NCI-H1105 treated with DMSO at 0.1 percent for 48 hours (cell line): ENCODE measurements at regions not wholly inside any gene's neighbourhood (a gene's known extent, or its start where the extent isn't known, plus 50 kb on each side); places are given as distances from the start of the nearest gene placed in this dataset.

ENCODE experiments used
- DNase-seq: peaks from one replicate; lab custom pipeline; 2025; lab: John Stamatoyannopoulos, UW

DNA sequence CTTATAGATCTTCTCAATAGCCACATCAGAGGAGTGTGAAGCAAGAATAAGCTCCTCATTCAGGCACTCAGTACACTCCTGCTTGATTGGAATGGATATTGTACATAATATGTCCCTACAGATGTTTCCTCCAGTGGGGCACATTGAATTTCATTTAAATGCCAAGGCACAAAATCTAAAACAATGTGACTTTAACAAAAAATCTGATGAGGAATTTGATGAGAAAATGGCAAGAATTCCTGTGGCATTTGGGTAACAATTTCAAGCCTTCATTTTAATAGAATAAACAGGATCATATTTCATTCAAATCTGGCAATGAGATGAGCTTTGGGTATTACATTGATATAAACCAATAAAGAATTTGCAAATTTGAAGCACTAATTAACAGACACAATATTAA lies 307.7 kb upstream of the PKN2 start:
- no peak for DNase-seq

DNA sequence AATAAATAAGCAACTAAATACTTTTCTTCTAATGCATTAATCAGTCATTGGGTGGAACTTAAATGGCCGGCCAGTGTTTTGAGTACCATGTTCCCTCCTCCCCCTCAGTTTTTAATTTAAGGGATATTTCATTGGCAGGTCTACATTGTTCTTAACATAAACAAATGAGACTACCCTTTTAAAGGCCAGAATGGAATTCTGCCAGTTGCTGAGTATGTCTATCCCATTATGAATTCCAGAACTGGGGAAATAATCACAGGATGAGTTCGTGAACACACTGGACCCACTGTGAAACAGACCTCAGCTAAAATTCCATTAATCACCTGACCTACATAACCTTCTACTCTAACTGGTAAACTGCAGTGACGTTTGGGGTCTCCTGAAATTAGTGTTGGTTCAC lies 305.5 kb upstream of the PKN2 start:
- DNase-seq, result no peak

DNA sequence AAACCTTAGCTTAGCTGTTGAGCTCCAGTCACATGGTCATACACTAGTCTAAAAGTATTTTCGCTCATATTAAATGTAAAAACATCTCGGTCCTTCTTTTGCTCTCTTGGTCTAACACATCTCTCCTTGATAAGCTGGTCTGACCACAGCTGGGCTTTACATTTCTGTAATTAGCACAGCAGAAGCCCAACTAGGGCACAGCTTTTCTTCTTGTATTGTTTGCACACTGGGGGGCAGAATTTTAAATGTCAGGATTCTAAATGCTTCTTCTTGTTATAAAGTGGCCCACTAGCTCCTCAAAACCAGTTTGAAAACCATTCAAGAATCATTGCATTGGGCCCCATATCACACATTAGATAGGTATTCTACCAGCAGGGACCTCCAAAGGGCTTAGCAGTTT lies 289.1 kb upstream of the PKN2 start:
- DNase-seq, result no peak

DNA sequence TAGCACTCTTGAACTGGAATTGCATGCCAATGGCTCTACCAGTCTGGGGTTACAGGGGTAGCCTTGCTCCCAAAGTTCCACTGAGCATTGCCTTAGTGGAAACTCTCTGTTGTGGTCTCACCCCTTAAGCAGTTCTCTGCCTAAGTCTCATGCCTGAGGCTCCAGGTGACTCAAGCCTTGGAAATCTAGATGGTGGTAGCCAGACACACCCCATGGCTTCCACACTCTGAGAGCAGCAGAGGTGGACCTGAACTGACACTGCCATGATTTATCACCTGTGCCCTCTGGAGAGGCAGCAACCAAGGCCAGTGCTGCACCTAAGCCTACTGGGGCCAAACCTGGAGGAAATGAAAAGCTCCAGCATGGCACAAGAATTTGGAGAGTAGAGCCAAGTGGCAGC lies 285.7 kb upstream of the PKN2 start:
- no peak for DNase-seq

DNA sequence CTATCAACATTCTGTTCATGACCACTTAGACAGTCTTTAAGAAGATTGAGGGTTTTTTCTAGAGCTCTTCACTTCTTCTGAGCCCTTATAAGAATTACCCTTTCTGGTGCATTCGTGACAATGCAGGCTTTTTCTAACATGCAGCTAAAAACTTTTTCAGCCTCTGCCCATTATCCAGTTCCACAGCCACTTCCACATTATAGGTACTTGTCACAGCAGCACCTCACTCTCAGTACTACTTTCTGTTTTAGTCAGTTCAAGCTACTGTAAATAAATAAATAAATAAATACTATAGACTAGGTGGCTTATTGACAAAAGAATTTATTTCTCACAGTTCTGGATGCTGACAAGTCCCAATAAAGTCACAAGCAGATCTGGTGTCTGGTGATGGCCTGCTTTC lies 284.4 kb upstream of the PKN2 start:
- DNase-seq, result no peak

DNA sequence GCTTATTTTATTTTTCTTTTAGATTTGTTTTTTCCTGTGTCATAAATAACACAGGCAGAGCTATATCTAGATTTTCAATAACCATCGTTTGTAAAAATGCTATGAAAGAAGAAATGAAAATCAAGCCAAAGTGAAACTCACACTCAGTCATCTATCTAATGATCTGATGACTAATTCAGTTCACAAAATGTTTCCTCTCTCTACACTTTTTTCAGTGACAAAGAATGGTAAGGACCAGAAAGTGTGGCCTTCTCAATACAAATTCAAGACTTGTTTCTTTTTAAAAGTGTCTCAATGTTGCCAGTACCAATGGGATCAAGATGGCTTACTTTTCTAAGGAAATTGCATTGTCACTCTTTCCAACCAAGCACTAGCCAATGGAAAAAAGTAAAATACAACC lies 282.8 kb upstream of the PKN2 start:
- no peak for DNase-seq

DNA sequence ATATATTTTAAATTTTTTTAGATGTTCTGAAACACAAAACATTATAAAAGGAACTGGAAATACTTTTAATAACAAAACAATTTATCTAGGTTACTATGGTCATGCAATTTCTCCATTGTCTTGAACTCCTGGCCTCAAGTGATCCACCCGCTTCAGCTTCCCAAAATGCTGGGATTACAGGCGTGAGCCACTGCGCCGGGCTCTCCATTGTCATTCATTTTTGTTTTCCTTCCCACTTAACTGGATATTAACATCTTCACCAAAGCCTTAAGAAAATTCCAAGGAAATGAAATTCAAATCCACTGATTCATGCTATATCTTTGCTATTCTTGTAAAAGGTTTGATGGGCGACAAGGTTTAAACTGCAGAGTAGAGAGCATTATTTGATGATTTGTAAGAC lies 279.5 kb upstream of the PKN2 start:
- no peak for DNase-seq

DNA sequence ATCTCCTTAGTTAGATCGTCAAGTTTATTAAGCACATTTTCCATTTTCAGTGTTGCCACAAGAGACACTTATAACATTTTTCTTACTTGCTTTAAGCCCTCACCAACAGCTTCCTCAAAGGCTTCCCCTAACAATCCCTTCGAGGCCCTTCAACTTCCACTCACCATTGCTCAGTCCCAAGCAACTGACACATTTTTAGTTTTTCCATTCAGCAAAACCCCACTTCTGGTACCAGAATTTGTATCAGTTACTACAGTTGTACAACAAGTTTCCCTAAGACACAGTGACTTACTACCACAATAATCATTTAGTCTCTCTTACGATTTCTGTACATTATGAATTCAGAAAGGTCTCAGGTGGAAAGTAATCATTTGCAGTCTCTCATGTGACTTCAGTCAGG lies 276.8 kb upstream of the PKN2 start:
- no peak for DNase-seq

DNA sequence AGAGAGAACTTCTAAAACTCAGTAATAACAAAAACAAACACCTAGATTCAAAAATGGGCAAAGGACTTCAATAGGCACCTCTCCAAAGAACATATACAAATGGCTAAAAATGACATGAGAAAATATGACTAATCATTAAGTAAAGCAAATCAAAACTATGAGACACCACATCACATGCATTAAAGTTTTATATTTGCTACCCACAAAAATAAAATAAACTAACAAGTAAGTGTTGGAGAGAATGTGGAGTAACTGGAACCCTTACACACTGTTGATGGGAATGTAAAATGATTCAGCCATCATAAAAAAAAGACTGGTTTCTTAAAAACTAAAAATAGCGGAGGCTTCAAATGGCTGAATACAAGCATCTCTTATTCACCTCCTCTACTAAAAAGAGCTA lies 262.1 kb upstream of the PKN2 start:
- no peak for DNase-seq

DNA sequence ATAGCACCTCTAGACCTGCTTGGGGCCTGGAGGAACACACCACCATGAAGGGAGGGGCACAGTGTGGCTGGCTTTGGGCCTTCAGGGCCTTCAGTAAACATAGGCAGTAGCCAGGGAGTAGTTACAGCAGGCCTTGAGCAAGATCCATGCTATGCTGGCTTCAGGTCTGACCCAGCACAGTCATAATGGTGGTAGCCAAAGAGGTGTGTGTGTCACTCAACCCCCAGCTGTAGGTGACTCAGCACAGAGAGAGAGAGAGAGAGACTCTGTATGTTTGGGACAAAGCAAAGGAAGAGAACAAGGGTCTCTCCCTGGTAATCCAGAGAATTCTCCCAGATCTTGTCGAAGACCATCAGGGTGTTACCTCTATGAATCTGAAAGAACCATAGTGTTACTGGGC lies 250.5 kb upstream of the PKN2 start:
- DNase-seq, result no peak

DNA sequence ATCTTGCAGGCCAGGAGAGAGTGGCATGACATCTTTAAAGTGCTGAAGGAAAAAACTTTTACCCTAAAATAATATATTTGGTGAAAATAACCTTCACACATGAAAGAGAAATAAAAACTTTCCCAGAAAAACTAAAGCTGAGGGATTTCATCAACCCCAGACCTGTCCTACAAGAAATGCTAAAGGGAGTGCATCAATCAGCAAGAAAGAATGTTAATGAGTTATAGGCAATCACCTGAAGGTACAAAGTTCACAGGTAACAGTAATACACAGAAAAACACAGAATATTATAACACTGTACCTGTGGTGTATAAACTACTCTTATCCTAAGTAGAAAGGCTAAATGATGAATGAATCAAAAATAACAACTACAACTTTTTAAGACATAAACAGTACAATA lies 249.2 kb upstream of the PKN2 start:
- no peak for DNase-seq

DNA sequence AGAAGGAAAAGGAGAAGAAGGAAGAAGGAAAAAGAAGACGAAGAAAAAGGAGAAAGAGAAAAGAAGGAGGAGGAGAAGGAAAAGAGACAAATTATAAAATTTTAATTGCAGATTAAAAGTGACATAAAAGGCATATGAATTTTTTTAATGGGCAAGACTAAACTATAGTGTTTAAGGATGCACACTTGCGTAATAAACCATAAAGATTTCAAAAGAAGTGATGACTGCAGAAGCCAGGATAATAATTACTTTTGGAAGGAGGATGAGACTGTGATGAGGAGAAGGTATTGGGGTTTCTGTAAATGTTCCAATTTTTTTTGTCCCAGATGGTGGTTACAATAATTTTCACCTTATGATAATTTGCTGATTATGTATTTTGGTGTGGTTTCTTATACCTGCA lies 243.1 kb upstream of the PKN2 start:
- DNase-seq, result no peak

DNA sequence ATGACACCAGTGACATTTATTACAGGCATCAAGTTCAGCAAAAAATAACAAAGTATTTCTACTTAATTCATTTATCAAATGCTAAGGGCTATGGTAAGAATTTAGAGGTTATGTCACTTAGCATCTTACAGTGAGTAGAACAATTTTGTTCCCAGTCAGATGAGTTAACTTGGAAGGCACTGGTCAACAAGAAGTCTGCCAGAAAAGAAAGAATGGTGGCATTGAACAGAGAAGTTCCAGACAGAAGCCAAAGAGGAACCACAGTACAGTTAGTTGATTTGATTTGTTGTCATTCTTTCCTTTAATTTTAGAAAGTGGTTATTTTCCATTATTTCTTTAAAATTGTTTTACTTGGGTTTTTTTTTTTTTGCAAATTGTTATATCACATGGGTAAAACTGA lies 232.2 kb upstream of the PKN2 start:
- DNase-seq, result no peak

DNA sequence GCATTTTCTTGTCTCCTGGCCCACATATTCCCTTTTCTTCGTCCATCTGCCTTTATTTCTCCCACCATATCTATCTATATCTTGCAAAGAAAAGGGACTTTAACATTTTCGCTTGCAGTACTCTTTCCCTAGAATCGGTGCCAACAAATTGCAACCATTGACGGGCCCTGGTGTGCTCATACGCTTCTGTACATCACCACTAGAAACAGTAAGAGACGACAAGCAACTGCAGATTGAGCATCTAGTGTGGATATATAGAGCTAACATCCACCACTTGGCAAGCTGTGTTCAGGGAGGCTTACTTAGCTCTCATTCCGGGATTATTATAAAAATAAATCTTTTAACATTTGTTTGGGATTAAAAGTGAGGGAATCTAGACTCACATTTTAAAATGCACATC lies 230.8 kb upstream of the PKN2 start:
- DNase-seq, result no peak

DNA sequence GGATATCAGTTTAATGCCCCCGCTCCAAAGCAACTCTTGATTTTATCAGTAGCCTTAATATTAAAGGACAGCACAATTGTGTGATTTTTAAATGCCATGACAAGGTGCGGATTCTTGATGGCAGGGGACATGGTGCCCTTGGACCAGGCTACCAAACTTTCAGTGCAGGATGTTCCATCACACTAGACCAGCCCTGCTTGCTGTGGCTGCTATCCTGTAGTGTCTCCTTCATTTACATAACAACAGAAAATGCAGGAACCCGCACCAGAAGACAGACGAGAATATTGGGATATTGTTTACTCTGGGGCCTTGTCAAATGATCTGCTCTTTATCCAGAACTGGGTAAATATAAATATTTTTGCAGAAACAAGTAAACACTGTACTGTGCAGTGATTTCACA lies 229.3 kb upstream of the PKN2 start:
- DNase-seq, result no peak

DNA sequence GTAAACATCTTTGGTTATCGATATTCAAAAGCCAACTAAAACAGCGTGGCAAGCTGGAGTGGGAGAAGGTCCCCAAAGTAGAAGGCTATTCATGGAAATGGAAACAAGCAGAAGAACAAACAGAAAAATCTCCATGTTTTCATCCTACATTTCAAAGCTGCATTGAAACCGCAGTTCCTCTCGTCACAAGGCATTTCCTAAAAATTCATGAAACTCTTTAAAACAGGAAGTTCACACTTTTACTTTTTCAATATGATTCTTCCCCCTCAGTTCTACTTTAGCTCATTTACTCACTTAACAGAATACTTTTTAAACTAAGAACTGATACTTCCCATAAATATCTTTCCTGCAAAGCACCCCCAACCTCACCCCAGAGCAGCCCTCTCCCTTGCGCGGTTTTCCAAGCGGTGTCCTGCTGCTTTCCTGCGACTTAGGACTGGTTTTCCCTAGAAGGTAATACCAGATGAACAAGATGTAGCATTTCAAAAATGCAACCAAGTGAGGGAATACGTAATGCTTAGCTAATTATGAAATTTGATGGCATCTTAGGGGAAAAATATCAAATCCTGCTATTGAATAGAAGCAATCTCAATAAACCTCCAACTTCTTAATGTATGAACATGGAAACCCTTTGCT lies 228.3 kb upstream of the PKN2 start:
- no peak for DNase-seq

DNA sequence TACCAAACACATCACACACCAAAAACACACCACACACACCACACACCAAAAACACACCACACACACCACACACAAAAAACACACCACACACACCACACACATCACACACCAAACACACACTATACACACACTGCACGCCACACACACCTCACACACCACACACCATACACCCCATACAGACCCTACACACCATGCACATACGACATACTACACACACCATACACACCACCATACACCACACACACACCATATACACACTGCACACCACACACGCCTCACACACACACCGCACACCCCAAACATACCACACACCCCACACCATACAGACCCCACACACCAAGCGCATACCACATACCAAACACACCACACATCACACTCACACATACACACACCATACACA lies 226.9 kb upstream of the PKN2 start:
- DNase-seq, result no peak

DNA sequence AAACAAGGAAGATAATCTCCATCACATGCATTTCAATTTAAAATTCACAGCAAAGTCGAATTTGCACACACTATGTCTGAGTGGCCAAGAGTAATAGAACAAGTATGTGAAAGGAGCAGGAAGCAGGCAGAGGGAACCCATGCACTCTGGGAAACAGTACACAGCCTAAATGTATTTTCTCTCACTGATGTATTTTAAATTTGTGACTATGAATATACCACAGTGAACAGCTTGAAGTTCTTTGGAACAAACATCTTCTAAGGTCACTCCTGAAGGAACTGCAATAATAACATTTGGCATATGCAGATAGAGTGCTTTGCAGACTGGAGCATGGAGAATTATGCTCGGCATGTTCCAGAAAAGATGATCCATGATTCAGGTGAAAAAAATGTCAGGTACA lies 223.1 kb upstream of the PKN2 start:
- no peak for DNase-seq

DNA sequence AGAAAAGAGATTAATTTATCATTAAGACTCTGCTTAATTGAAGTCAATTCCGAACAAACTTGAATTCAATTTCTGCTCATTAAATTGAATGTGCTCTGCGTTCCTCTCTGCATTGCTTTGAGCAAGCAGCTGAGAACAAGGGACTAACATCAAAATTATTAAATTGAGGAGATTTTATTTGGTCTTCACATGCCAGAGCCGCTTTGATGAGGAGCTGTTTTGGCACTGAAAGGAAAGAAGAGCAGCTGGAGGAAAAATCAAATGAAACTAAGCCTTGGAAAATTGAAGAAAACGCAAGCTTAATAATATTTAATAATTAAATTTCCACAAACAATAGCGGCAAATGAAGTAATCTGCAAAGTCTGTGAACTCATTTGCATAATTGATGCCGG lies 222.0 kb upstream of the PKN2 start:
- peak; percentile 46 for DNase-seq

DNA sequence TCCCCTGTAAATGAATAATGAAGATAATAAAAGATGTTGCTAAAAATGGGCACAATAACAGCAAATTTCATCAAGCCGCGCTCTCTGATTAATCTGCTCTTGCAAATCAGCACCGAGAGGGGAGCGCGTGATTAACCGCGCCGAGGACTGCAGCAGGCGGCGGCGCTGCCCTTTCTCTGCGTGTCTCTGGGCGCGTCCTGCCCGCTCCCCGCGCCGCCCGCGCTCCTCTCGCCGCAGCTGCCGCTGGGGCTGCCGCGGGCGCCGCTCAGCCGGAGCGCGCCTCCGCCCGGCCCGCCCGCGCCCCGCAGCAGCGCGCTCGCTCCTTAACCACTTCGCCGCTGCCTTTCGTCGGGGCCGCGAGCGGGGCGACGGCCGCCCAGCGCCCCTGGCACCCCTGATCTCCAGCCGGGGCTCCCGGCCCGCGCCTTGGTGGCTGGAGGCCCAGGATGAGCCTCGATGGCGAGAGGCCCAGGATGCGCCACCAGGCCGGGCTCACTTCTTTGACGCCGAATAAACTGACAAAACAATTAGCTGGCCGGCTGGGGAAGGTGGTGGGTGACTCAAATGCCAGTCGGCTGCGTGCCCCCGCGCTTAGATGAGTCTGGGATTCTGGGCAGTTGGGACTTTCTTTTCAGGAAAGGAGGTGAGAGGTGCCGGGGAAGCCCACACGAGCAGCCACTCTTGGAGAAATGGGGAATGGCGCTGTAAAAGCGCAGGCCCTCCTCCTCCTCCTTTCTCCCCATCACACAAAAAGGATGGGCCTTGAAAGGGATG lies 221.4 kb upstream of the PKN2 start:
- peak; percentile 71 for DNase-seq

DNA sequence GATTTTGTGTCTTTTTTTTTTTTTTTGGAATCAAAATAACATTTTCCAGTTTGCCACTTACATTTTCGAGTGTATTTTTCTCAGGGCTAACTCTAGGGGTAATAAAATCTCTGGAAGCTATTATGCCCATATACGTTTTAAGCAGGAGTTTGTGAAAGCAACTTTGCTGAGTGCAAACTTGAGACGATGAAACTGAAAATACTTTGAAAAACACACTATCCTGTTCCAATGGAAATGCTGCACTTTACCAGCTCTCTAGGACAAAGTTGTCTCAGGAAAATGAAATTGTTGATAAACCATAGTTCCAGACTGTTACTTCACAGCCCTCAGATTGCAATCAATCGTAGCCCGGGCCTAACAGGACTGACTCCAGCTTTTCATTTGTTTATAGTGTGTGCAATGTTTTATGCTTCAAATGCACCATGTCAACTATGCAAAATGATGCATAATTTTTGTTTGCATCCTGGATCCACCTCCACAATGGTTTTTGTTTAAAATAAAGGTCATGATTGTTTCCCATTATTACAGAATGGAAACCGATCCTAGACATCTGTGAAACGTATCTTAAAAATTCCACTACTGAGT lies 220.6 kb upstream of the PKN2 start:
- DNase-seq, result no peak

DNA sequence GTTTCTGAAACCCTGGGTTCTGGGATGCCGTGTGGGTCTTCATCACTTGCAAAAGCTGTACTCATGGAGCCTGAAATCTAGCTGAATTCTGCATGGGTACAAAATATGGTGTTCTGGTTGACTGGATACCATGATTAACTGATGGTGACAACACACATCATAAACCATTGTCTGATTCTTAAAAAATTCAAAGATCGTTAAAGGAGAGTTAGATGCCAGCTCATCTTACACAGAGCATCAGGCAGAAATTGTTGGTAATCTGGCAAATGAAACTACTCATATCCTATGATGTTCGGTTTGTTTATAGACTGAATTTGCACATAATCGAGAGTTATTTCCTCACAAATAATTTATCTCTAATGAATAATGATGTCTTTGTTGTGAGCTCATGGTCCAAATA lies 218.1 kb upstream of the PKN2 start:
- no peak for DNase-seq

DNA sequence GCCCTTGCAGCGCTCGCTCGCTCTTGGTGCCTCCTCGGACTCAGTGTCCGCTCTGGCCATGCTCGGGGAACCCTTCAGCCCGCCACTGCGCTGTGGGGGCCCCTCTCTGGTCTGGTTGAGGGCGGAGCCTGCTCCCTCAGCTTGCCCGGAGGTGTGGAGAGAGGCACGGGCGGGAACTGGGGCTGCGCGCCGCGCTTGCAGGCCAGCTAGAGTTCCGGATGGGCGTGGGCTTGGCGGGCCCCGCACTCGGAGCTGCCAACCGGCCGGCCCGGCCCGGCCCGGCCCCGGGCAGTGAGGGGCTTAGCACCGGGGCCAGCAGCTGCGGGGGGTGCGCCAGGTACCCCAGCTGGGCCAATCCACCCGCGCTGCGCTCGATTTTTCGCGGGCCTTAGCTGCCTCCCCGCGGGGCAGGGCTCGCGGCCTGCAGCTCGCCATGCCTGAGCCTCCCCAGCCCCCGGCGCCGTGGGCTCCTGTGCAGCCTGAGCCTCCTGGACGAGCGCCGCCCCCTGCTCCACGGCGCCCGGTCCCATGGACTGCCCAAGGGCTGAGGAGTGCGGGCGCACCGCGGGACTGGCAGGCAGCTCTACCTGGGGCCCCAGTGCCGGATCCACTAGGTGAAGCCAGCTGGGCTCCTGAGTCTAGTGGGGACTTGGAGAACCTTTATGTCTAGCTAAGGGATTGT lies 217.0 kb upstream of the PKN2 start:
- no peak for DNase-seq
